HepG2 (cell line): ENCODE measurements at regions not wholly inside any gene's neighbourhood (a gene's known extent, or its start where the extent isn't known, plus 50 kb on each side); places are given as distances from the start of the nearest gene placed in this dataset.

ENCODE experiments used
- ATAC-seq: fragments of 200-7000 bp; cut with Tn5 transposase; 3 replicates; pipeline ENCODE4 v1.9.1; 2020; ENCODE audit warnings: mild to moderate bottlenecking, moderate library complexity
- BruUV-seq: library from RNA; stranded (reverse); fragments of 400-500 nt; replicated peaks from 2 replicates; lab custom pipeline; 2021; lab: Mats Ljungman, UMichigan
- CTCF ChIA-PET: fragments of 300-600 bp; formaldehyde crosslinking; extraction: SDS; loops from one replicate; lab custom pipeline; 2021; ENCODE audit warnings: low total read pairs, inconsistent platforms, low intra/inter-chr PET ratio; lab: Yijun Ruan, JAX
- POLR2A ChIA-PET: fragments of 350-600 bp; sonication (Branson Sonifier 250); formaldehyde crosslinking; loops from one replicate; lab custom pipeline; 2020; ENCODE audit warnings: antibody characterized with exemption, inconsistent platforms; lab: Yijun Ruan, JAX
- DNase-seq: peaks from one replicate; pipeline ENCODE4 v3.0.0-alpha.2; 2015; ENCODE audit warnings: low spot score
- FAIRE-seq: peaks from 3 replicates; lab custom pipeline; 2011; peaks lifted over from hg19 to GRCh38; lab: Jason Lieb, UNC
- H2AFZ ChIP-seq: one replicate; pipeline ENCODE4 v1.6.1; 2011; ENCODE audit warnings: low read length, inconsistent platforms
- H3K27ac ChIP-seq: fragments of 300-600 bp; 3 replicates; pipeline ENCODE4 v1.8.0; 2011; ENCODE audit warnings: mixed run types, mild to moderate bottlenecking, mixed read lengths, low read length, inconsistent platforms; ENCODE audit not compliant: insufficient read depth; ENCODE audit errors: extremely low read length
- H3K27me3 ChIP-seq, 2 experiments: fragments of 200-600 bp in 1 of 2; 2 replicates in 1 of 2; 3 replicates in 1 of 2; pipeline versions ENCODE4 v1.6.0 to v1.8.0; 2011; ENCODE audit warnings: low read length in 2 of 2, mild to moderate bottlenecking in 2 of 2, moderate library complexity in 2 of 2, inconsistent platforms in 1 of 2; ENCODE audit not compliant: insufficient read depth in 2 of 2, control insufficient read depth in 1 of 2
- H3K36me3 ChIP-seq, 2 experiments: fragments of 200-600 bp in 1 of 2; replicated peaks in 1 of 2; 2 replicates in 1 of 2; 3 replicates in 1 of 2; pipeline versions ENCODE4 v1.5.1 to v1.8.0; 2011; ENCODE audit warnings: low read length in 2 of 2, inconsistent platforms in 1 of 2; ENCODE audit not compliant: insufficient read depth in 2 of 2, control insufficient read depth in 1 of 2
- H3K4me1 ChIP-seq: 2 replicates; pipeline ENCODE4 v1.5.1; 2012; ENCODE audit warnings: low read length, inconsistent platforms; ENCODE audit not compliant: insufficient read depth
- H3K4me2 ChIP-seq: 2 replicates; pipeline ENCODE4 v1.6.0; 2011; ENCODE audit warnings: low read depth, low read length, inconsistent platforms
- H3K4me3 ChIP-seq, 3 experiments: fragments of 200-600 bp in 1 of 3; sonication (generic), shearing (Covaris generic) in 1 of 3; replicated peaks in 1 of 3; 2 replicates each; pipeline ENCODE4 v1.5.1; 2011 to 2016; ENCODE audit warnings: low read length in 3 of 3, inconsistent platforms in 2 of 3, low read depth in 2 of 3, mild to moderate bottlenecking in 2 of 3, control low read depth in 1 of 3, mixed read lengths in 1 of 3; ENCODE audit not compliant: insufficient read depth in 1 of 3
- H3K79me2 ChIP-seq: one replicate; pipeline ENCODE4 v1.6.1; 2011; ENCODE audit warnings: low read length, inconsistent platforms; ENCODE audit not compliant: insufficient read depth
- H3K9ac ChIP-seq: 2 replicates; pipeline ENCODE4 v1.6.0; 2011; ENCODE audit warnings: mild to moderate bottlenecking, low read depth, low read length, inconsistent platforms; ENCODE audit not compliant: insufficient read depth
- H3K9me3 ChIP-seq: 2 replicates; pipeline ENCODE4 v1.5.1; 2012; ENCODE audit warnings: mild to moderate bottlenecking, low read length
- H4K20me1 ChIP-seq: 2 replicates; pipeline ENCODE4 v1.6.0; 2011; ENCODE audit warnings: inconsistent platforms, mild to moderate bottlenecking, low read length, moderate library complexity; ENCODE audit not compliant: insufficient read depth
- GFI1 ChIP-seq: sonication (generic); formaldehyde crosslinking; IDR thresholded peaks from 2 replicates; pipeline ENCODE4 v1.5.0; 2020; ENCODE audit warnings: missing genetic modification reagents, mild to moderate bottlenecking, borderline replicate concordance
- HCFC1 ChIP-seq: fragments of 150-350 bp; IDR thresholded peaks from 2 replicates; pipeline ENCODE4 v1.6.1; 2014; ENCODE audit warnings: low read depth, low read length
- HDAC1 ChIP-seq: sonication (generic); formaldehyde crosslinking; IDR thresholded peaks from 2 replicates; pipeline ENCODE4 v1.5.1; 2020; ENCODE audit warnings: mild to moderate bottlenecking, missing genetic modification reagents
- PPARG ChIP-seq: conservative IDR thresholded peaks from 2 replicates; pipeline ENCODE4 v1.6.1; 2016; ENCODE audit warnings: missing biosample characterization, missing genetic modification reagents
- SRSF4 ChIP-seq: fragments of 200-400 bp; formaldehyde crosslinking; IDR thresholded peaks from one replicate; pipeline ENCODE4 v1.6.1; 2018; ENCODE audit warnings: mild to moderate bottlenecking, low read depth, low read length, moderate library complexity; ENCODE audit not compliant: poor library complexity, severe bottlenecking
- SRY ChIP-seq: sonication (generic); formaldehyde crosslinking; IDR thresholded peaks from 2 replicates; pipeline ENCODE4 v1.8.0; 2022; ENCODE audit warnings: mild to moderate bottlenecking, missing genetic modification reagents
- ZIK1 ChIP-seq: sonication (generic); formaldehyde crosslinking; IDR thresholded peaks from 2 replicates; pipeline ENCODE4 v1.5.0; 2020; ENCODE audit warnings: mild to moderate bottlenecking, low read depth, missing genetic modification reagents, borderline replicate concordance
- WGBS: methylation state at CpG from one replicate; pipeline ENCODE4 v1.1.6; 2017; ENCODE audit warnings: low lambda C conversion rate; 5-methylcytosine and 5-hydroxymethylcytosine counted together
- in situ Hi-C: cut with HindIII; loops from 2 replicates; pipeline ENCODE4 v1.10.0; 2017; ENCODE audit warnings: low pct_unique_long_range_greater_than_20kb; ENCODE audit not compliant: extremely low pct_ligation_motif_present
- intact Hi-C: fragments of 100-400 bp; cut with micrococcal nuclease; formaldehyde crosslinking; loops from one replicate; pipeline ENCODE4 v1.10.0; 2022; ENCODE audit not compliant: unreplicated experiment
- TF ChIP-seq, protein P1 (sequence below): sonication (generic); formaldehyde crosslinking; IDR thresholded peaks from 2 replicates; pipeline ENCODE4 v1.4.0; 2020; ENCODE audit warnings: mild to moderate bottlenecking, missing genetic modification reagents
- TF ChIP-seq, protein P2 (sequence below), 2 experiments: fragments of 450-650 bp in 1 of 2; sonication (generic) in 1 of 2; formaldehyde crosslinking; IDR thresholded peaks; 2 replicates each; pipeline versions ENCODE4 v1.5.0 to v1.8.0; 2020 to 2022; ENCODE audit warnings: mild to moderate bottlenecking in 1 of 2, missing genetic modification reagents in 1 of 2

DNA sequence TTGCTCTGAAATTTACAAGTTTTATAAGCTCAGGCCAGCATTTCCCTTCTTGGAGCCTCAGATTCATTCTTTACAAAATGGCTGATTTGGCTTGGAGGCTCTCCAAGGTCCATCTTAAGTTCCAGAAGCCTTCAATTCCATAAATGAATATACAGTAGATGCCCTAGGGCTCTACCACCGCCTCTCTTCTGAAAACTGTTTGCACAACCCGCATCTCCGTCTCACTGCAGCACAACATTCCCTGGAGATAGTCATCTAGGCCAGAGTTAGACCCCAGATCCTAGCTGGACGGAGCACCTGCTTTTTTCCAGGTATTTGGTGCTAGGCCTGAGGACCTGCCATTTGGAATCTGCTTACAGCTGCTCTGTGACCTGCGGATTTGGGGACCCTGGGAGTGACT lies 50.5 kb upstream of the NRP1 start:
- H3K4me3 ChIP-seq = no peak overlapping the region
- H3K9me3 ChIP-seq = no peaks in the 10 kb centered on the region
- no peak overlapping the region for H2AFZ ChIP-seq
- CTCF ChIA-PET = no interaction called here
- POLR2A ChIA-PET = no interaction called here
- no peaks in the 10 kb centered on the region for H4K20me1 ChIP-seq
- in situ Hi-C loops = no loop called here
- no peak overlapping the region for H3K27ac ChIP-seq
- no peak overlapping the region for H3K9ac ChIP-seq
- TF ChIP-seq ZIK1 (CRISPR knock-in tag) (no peak), GFI1 (no peak), HDAC1 (CRISPR knock-in tag) (no peak), PPARG (CRISPR knock-in tag) (no peak), SRSF4 (no peak), SRY (CRISPR knock-in tag) (no peak), HCFC1 (no peak)
- TF ChIP-seq, protein P1, sequence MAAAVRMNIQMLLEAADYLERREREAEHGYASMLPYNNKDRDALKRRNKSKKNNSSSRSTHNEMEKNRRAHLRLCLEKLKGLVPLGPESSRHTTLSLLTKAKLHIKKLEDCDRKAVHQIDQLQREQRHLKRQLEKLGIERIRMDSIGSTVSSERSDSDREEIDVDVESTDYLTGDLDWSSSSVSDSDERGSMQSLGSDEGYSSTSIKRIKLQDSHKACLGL = no peak
- TF ChIP-seq, protein P2, sequence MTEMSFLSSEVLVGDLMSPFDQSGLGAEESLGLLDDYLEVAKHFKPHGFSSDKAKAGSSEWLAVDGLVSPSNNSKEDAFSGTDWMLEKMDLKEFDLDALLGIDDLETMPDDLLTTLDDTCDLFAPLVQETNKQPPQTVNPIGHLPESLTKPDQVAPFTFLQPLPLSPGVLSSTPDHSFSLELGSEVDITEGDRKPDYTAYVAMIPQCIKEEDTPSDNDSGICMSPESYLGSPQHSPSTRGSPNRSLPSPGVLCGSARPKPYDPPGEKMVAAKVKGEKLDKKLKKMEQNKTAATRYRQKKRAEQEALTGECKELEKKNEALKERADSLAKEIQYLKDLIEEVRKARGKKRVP (CRISPR knock-in tag; IDR thresholded peaks at IDR 0.05) = no peak
- TF ChIP-seq, all 625 proteins: peak for 0
- DNase-seq (no peak), ATAC-seq (no peak), FAIRE-seq (no peak)
- no peak overlapping the region for H3K4me2 ChIP-seq
- WGBS = 66% methylated on average over 5 of the region's 5 CpGs
- no peaks in the 10 kb centered on the region for H3K79me2 ChIP-seq
- peaks cover 20% of the 10 kb centered on the region for H3K4me1 ChIP-seq
- intact Hi-C loops = no loop called here
- H3K36me3 ChIP-seq = no peaks in the 10 kb centered on the region
- H3K27me3 ChIP-seq = no peaks in the 10 kb centered on the region
- BruUV-seq = no TSS peak
